Testis (tissue), 2 donors: ENCODE measurements at regions not wholly inside any gene's neighbourhood (a gene's known extent, or its start where the extent isn't known, plus 50 kb on each side); places are given as distances from the start of the nearest gene placed in this dataset.
"Not testable (repeated sequence)": the region's sequence is repeated elsewhere in the genome, so short reads cannot be mapped to it uniquely, and the experiment has no call there.

Experiments used
- DNase-seq: peaks from one replicate; pipeline ENCODE4 v3.0.0-alpha.2; 2019
- H3K27ac ChIP-seq, 2 donors: fragments of 200-600 bp; sonication (generic); one replicate each; pipeline ENCODE4 v1.5.1; 2019
- H3K27me3 ChIP-seq: fragments of 200-600 bp; sonication (generic); one replicate; pipeline ENCODE4 v1.5.1; 2019
- H3K36me3 ChIP-seq: fragments of 200-600 bp; sonication (generic); one replicate; pipeline ENCODE4 v1.5.1; 2017; ENCODE audit warnings: low read depth; ENCODE audit errors: missing control alignments
- H3K4me1 ChIP-seq: fragments of 200-600 bp; sonication (generic); one replicate; pipeline ENCODE4 v1.5.1; 2019
- H3K4me3 ChIP-seq, 2 donors: fragments of 200-600 bp; sonication (generic); one replicate each; pipeline ENCODE4 v1.5.1; 2017 to 2019
- H3K9me3 ChIP-seq: fragments of 200-600 bp; sonication (generic); one replicate; pipeline ENCODE4 v1.5.1; 2017
- POLR2A ChIP-seq: fragments of 450-650 bp; IDR thresholded peaks from one replicate; pipeline ENCODE4 v1.6.1; 2017; ENCODE audit warnings: antibody characterized with exemption, mild to moderate bottlenecking, moderate library complexity
- WGBS, 2 donors: methylation state at CpG; one replicate each; pipeline ENCODE4 v1.1.5; 2018; 5-methylcytosine and 5-hydroxymethylcytosine counted together
- intact Hi-C: fragments of 100-400 bp; cut with DNase I; formaldehyde crosslinking; loops from one replicate; pipeline ENCODE4 v1.15.1; 2023; ENCODE audit warnings: low total_unique reads
- TF ChIP-seq, protein P1 (sequence below), 3 experiments: fragments of 450-650 bp in 2 of 3; fragments of 200-600 bp in 1 of 3; sonication (generic) in 1 of 3; IDR thresholded peaks; one replicate each; pipeline ENCODE4 v1.5.1; 2016 to 2019; ENCODE audit warnings: antibody characterized with exemption in 3 of 3, mild to moderate bottlenecking in 2 of 3, moderate library complexity in 1 of 3

GRCh38 chr4:132227151-132227856 lies 921.8 kb upstream of the PCDH10 start:
- H3K4me3 ChIP-seq, result peak overlapping the region in 1 of 2 donors; percentile 7
- H3K36me3 ChIP-seq, result no peaks in the 10 kb centered on the region
- no peaks in the 10 kb centered on the region for H3K4me1 ChIP-seq
- H3K27me3 ChIP-seq, result no peaks in the 10 kb centered on the region
- H3K9me3 ChIP-seq, result no peaks in the 10 kb centered on the region
- no peak overlapping the region for H3K27ac ChIP-seq
- TF ChIP-seq, protein P1, sequence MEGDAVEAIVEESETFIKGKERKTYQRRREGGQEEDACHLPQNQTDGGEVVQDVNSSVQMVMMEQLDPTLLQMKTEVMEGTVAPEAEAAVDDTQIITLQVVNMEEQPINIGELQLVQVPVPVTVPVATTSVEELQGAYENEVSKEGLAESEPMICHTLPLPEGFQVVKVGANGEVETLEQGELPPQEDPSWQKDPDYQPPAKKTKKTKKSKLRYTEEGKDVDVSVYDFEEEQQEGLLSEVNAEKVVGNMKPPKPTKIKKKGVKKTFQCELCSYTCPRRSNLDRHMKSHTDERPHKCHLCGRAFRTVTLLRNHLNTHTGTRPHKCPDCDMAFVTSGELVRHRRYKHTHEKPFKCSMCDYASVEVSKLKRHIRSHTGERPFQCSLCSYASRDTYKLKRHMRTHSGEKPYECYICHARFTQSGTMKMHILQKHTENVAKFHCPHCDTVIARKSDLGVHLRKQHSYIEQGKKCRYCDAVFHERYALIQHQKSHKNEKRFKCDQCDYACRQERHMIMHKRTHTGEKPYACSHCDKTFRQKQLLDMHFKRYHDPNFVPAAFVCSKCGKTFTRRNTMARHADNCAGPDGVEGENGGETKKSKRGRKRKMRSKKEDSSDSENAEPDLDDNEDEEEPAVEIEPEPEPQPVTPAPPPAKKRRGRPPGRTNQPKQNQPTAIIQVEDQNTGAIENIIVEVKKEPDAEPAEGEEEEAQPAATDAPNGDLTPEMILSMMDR (IDR thresholded peaks at IDR 0.05), result no peak
- TF ChIP-seq POLR2A, result no peak
- 70 to 74% methylated on average over 9 of the region's 9 CpGs for WGBS, 2 donors
- intact Hi-C loops, result no loop called here
- no peak for DNase-seq

DNA sequence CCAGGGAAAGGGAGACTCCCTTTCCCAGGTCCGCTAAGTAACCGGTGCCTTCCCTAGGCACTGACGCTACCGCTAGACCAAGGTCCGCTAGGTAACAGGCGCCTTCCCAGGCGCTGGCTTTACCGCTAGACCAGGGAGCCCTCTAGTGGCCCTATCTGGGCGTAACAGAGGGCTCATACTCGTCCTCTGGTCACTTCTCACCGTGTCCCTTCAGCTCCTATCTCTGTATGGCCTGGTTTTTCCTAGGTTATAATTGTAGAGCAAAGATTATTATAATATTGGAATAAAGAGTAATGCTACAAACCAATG lies 921.3 kb upstream of the PCDH10 start:
- H3K27me3 ChIP-seq, H3K36me3 ChIP-seq, H3K27ac ChIP-seq, intact Hi-C loops, H3K9me3 ChIP-seq, H3K4me1 ChIP-seq: not testable (repeated sequence)
- TF ChIP-seq, protein P1 (IDR thresholded peaks at IDR 0.05), result peak in 1 of 3 experiments; percentile 33
- DNase-seq, result peak; percentile 73
- 65% methylated on average over 11 of the region's 11 CpGs for WGBS, 2 donors
- peak overlapping the region in 1 of 2 donors; percentile 7 for H3K4me3 ChIP-seq

DNA sequence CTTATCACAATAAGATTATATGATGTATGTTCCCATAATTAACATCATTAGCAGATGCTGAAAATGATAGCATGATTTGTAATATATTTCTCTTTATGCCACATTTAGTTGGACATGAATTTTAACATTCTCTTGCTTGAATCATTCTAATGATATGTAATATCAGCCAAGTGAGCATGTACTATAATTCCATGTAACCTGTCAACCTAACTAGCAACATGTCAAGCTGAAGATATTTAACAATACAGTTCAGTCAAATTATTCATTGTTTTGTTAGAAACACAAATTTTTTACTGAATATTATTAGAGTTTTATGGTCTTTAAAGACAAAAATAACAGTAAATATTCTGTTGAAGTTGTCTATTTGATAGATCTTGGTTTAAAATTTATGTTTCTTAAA lies 920.4 kb upstream of the PCDH10 start:
- H3K36me3 ChIP-seq, result no peaks in the 10 kb centered on the region
- H3K9me3 ChIP-seq, result no peaks in the 10 kb centered on the region
- intact Hi-C loops, result no loop called here
- no peak overlapping the region for H3K4me3 ChIP-seq
- no peak overlapping the region for H3K27ac ChIP-seq
- DNase-seq, result no peak
- H3K27me3 ChIP-seq, result no peaks in the 10 kb centered on the region
- TF ChIP-seq, protein P1 (IDR thresholded peaks at IDR 0.05), result no peak
- TF ChIP-seq POLR2A, result no peak
- no peaks in the 10 kb centered on the region for H3K4me1 ChIP-seq

- Histone ChIP-seq H3K4me1 (no peaks in the 10 kb centered on the region), H3K4me3 (no peak overlapping the region), H3K27ac (no peak overlapping the region), H3K27me3 (no peaks in the 10 kb centered on the region), H3K36me3 (no peaks in the 10 kb centered on the region), H3K9me3 (no peaks in the 10 kb centered on the region)
- intact Hi-C loops, result no loop called here
- 81 to 86% methylated on average over 6 of the region's 6 CpGs for WGBS, 2 donors
- no peak for DNase-seq
- TF ChIP-seq, protein P1 (IDR thresholded peaks at IDR 0.05), result no peak
- TF ChIP-seq POLR2A, result no peak
These were observed 919.1 kb upstream of the PCDH10 start for GRCh38 chr4:132230025-132230424.

- Histone ChIP-seq H3K4me1 (no peaks in the 10 kb centered on the region), H3K27ac (no peak overlapping the region), H3K36me3 (no peaks in the 10 kb centered on the region), H3K27me3 (no peaks in the 10 kb centered on the region), H3K9me3 (no peaks in the 10 kb centered on the region), H3K4me3 (no peak overlapping the region)
- 75 to 93% methylated on average over 1 of the region's 1 CpG for WGBS, 2 donors
- DNase-seq, result no peak
- intact Hi-C loops, result no loop called here
- TF ChIP-seq POLR2A, result no peak
These were observed 910.4 kb upstream of the PCDH10 start for GRCh38 chr4:132238697-132239096.
